ENCODE measurements at regions not wholly inside any gene's neighbourhood (a gene's known extent, or its start where the extent isn't known, plus 50 kb on each side); places are given as distances from the start of the nearest gene placed in this dataset.

DNA sequence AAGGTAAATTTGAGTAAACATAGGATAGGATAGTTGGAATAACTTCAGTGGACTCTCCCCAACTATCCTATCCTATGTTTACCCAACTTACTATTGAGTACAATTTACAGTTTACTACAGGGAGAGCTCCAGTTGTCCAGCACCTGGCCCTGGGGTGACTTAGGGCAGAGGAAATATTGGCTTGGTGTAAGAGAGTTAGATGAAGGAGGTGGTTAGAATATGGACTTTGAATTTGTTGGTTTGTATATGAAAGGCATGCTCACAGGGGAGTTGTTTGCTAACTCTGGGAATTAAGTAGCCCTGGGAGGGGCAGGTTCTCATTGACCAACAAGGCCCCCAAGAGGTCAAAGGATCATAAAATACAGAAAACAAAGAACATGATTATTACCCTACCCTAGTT, 497.7 kb downstream of the ARL4A start:
- TF ChIP-seq, protein P1, sequence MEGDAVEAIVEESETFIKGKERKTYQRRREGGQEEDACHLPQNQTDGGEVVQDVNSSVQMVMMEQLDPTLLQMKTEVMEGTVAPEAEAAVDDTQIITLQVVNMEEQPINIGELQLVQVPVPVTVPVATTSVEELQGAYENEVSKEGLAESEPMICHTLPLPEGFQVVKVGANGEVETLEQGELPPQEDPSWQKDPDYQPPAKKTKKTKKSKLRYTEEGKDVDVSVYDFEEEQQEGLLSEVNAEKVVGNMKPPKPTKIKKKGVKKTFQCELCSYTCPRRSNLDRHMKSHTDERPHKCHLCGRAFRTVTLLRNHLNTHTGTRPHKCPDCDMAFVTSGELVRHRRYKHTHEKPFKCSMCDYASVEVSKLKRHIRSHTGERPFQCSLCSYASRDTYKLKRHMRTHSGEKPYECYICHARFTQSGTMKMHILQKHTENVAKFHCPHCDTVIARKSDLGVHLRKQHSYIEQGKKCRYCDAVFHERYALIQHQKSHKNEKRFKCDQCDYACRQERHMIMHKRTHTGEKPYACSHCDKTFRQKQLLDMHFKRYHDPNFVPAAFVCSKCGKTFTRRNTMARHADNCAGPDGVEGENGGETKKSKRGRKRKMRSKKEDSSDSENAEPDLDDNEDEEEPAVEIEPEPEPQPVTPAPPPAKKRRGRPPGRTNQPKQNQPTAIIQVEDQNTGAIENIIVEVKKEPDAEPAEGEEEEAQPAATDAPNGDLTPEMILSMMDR (IDR thresholded peaks at IDR 0.05) = no peak
- TF ChIP-seq EP300 (IDR thresholded peaks at IDR 0.05) = no peak

Data from suprapubic skin (tissue), 3 donors.